ENCODE measurements at regions not wholly inside any gene's neighbourhood (a gene's known extent, or its start where the extent isn't known, plus 50 kb on each side); places are given as distances from the start of the nearest gene placed in this dataset.

DNA sequence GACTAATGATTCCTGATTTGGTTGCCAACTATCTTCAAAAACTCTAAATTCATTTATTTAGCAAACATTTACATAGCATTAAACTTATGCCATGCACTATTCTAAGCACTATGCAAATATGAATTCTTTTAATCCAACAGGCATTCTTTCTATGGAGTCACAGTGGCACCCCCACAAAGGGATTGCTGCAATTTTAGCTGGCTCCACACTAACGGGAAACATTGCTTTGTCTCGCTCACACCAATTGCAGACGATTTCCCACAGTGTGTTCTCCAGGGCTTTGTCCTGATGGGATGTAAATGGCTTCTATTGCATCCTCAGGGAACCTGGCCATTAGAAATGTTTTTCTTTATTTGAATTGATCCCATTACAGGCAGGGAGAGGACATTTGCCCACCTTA, 259.1 kb downstream of the BARHL2 start:
- no peaks in the 10 kb centered on the region for H3K27me3 ChIP-seq
- no peaks in the 10 kb centered on the region for H3K36me3 ChIP-seq
- no peak overlapping the region for H3K27ac ChIP-seq
- DNase-seq (ENCODE audit: low spot score in 2 of 2): no peak
- no peak overlapping the region for H3K4me3 ChIP-seq
- H3K9me3 ChIP-seq: no peaks in the 10 kb centered on the region
- TF ChIP-seq POLR2A (IDR thresholded peaks at IDR 0.05): no peak
- no peak for TF ChIP-seq POLR2AphosphoS5 (IDR thresholded peaks at IDR 0.05)
- TF ChIP-seq, protein P1, sequence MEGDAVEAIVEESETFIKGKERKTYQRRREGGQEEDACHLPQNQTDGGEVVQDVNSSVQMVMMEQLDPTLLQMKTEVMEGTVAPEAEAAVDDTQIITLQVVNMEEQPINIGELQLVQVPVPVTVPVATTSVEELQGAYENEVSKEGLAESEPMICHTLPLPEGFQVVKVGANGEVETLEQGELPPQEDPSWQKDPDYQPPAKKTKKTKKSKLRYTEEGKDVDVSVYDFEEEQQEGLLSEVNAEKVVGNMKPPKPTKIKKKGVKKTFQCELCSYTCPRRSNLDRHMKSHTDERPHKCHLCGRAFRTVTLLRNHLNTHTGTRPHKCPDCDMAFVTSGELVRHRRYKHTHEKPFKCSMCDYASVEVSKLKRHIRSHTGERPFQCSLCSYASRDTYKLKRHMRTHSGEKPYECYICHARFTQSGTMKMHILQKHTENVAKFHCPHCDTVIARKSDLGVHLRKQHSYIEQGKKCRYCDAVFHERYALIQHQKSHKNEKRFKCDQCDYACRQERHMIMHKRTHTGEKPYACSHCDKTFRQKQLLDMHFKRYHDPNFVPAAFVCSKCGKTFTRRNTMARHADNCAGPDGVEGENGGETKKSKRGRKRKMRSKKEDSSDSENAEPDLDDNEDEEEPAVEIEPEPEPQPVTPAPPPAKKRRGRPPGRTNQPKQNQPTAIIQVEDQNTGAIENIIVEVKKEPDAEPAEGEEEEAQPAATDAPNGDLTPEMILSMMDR (IDR thresholded peaks at IDR 0.05): no peak
- intact Hi-C loops (cut with DNase I; ENCODE audit: low total_unique reads): no loop called here
- no peaks in the 10 kb centered on the region for H3K4me1 ChIP-seq

DNA sequence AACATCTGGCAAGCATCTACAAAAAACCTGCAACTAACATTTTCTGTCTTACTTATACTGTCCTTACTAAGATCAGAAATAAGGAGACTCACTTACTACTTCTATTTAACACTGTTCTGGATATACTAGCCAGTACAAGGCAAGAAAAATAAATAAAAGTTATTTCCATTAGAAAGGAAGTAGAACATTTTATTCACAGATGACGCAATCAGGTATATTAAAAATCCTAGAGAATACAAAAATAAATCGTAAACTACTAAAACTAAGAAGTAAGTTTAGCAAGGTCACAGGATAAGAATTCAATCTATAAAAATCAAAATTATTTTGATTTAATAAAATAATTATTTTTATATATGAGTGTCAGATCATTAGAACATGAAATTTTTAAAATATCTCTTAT, 264.6 kb downstream of the BARHL2 start:
- Histone ChIP-seq H3K9me3 (no peaks in the 10 kb centered on the region), H3K27ac (no peak overlapping the region), H3K4me1 (no peaks in the 10 kb centered on the region), H3K36me3 (no peaks in the 10 kb centered on the region), H3K4me3 (no peak overlapping the region), H3K27me3 (no peaks in the 10 kb centered on the region)
- intact Hi-C loops (cut with DNase I; ENCODE audit: low total_unique reads): no loop called here
- TF ChIP-seq POLR2A (IDR thresholded peaks at IDR 0.05): no peak
- DNase-seq (ENCODE audit: low spot score in 2 of 2): no peak

DNA sequence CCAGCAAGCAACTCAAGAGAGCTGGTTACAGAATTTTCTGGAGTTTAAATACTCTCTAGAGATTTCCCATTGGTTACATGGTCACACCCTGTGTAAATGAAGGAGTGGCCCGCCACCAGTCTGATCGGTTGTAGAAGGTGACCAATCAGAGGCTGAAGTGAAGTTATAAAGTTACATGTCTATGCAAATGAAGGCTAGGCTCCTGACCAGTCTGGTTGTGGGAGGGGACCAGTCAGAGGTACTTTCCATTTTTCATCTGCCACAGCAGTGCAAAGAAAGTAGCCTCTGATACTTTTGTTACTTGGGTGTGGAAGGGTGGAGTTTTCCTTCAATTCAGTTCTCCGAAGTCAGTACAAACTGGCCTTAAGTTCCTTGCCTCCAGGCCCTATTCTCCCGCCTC, 273.7 kb downstream of the BARHL2 start:
- no peak overlapping the region for H3K4me3 ChIP-seq
- TF ChIP-seq POLR2A (IDR thresholded peaks at IDR 0.05) (no peak), POLR2AphosphoS5 (IDR thresholded peaks at IDR 0.05) (no peak)
- TF ChIP-seq, protein P1 (IDR thresholded peaks at IDR 0.05): no peak
- DNase-seq (ENCODE audit: low spot score in 2 of 2): no peak
- H3K27ac ChIP-seq: no peak overlapping the region
- no peaks in the 10 kb centered on the region for H3K27me3 ChIP-seq
- no peaks in the 10 kb centered on the region for H3K36me3 ChIP-seq
- intact Hi-C loops (cut with DNase I; ENCODE audit: low total_unique reads): no loop called here
- H3K4me1 ChIP-seq: no peaks in the 10 kb centered on the region
- H3K9me3 ChIP-seq: no peaks in the 10 kb centered on the region

DNA sequence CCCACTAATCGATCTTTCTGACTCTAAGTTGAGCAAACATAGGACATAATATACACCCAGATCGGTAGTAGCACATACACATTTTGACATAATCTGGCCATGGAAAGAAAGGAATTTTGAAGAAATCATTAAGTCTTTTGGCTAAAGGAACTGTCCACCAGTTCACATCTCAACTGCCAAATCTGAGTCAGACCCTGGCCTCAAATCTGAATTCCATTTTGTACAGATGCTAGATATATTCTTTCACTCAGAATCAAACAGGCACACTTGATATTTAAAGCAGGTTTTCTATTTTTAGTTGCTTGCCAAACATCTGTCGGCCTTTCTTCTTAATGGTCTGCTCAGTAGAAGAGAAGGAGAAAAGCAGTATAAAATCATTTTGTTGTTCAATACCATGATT, 281.8 kb downstream of the BARHL2 start:
- Histone ChIP-seq H3K27ac (no peak overlapping the region), H3K27me3 (no peaks in the 10 kb centered on the region), H3K4me3 (no peak overlapping the region), H3K36me3 (no peaks in the 10 kb centered on the region), H3K9me3 (no peaks in the 10 kb centered on the region), H3K4me1 (no peaks in the 10 kb centered on the region)
- TF ChIP-seq, protein P1 (IDR thresholded peaks at IDR 0.05): no peak
- intact Hi-C loops (cut with DNase I; ENCODE audit: low total_unique reads): no loop called here
- DNase-seq (ENCODE audit: low spot score in 2 of 2): no peak

- TF ChIP-seq POLR2AphosphoS5 (IDR thresholded peaks at IDR 0.05): no peak
- no peak for TF ChIP-seq POLR2A (IDR thresholded peaks at IDR 0.05)
- TF ChIP-seq, protein P1 (IDR thresholded peaks at IDR 0.05): no peak
- H3K9me3 ChIP-seq: no peaks in the 10 kb centered on the region
- no peaks in the 10 kb centered on the region for H3K4me1 ChIP-seq
- no peak overlapping the region for H3K27ac ChIP-seq
- no peak overlapping the region for H3K4me3 ChIP-seq
- intact Hi-C loops (cut with DNase I; ENCODE audit: low total_unique reads): no loop called here
- no peak for DNase-seq (ENCODE audit: low spot score in 2 of 2)
- no peaks in the 10 kb centered on the region for H3K27me3 ChIP-seq
- no peaks in the 10 kb centered on the region for H3K36me3 ChIP-seq
Observed at GRCh38 chr1:90434460-90434859, 282.6 kb downstream of the BARHL2 start.

DNA sequence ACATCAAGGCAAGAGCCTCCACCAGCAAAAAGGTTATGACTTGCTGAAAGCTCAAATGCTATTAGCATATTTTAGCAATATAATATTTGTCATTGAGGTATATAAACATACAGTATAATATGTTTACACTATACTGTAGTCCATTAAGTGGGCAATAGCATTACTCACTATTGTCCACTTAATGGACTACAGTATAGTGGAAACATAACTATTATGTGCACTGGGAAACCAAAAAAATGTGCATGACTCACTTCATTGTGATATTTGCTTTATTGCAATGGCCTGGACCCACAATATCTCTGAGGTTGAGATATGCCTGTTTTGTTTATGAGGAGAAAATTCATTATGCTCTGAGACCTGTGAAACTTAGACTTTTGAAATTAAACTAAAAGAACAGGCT, 300.0 kb downstream of the BARHL2 start:
- Histone ChIP-seq H3K4me1 (no peaks in the 10 kb centered on the region), H3K36me3 (no peaks in the 10 kb centered on the region), H3K27ac (no peak overlapping the region), H3K27me3 (no peaks in the 10 kb centered on the region), H3K4me3 (no peak overlapping the region), H3K9me3 (peaks cover 0 to 9% of the 10 kb centered on the region in 2 donors)
- DNase-seq (ENCODE audit: low spot score in 2 of 2): no peak
- intact Hi-C loops (cut with DNase I; ENCODE audit: low total_unique reads): no loop called here
- TF ChIP-seq POLR2AphosphoS5 (IDR thresholded peaks at IDR 0.05) (no peak), POLR2A (IDR thresholded peaks at IDR 0.05) (no peak)
- TF ChIP-seq, protein P1 (IDR thresholded peaks at IDR 0.05): no peak

All from breast epithelium (tissue), 4 donors.